Mucosa of descending colon (tissue), 3 donors: ENCODE measurements at regions not wholly inside any gene's neighbourhood (a gene's known extent, or its start where the extent isn't known, plus 50 kb on each side); places are given as distances from the start of the nearest gene placed in this dataset.
A peak's percentile ranks its signal among the peaks of the same experiment; 100 is the strongest.

Experiments
- ATAC-seq: fragments of 200-7000 bp; cut with Tn5 transposase; one replicate; pipeline ENCODE4 v1.9.1; 2020; ENCODE audit warnings: mild to moderate bottlenecking, moderate library complexity
- DNase-seq, 3 donors: peaks; one replicate each; pipeline ENCODE4 v3.0.0-alpha.2; 2020
- H3K36me3 ChIP-seq: fragments of 200-600 bp; one replicate; pipeline ENCODE4 v1.8.0; 2021; ENCODE audit warnings: low read depth, mild to moderate bottlenecking
- H3K4me1 ChIP-seq: fragments of 200-600 bp; one replicate; pipeline ENCODE4 v1.8.0; 2021; ENCODE audit warnings: low read depth, mild to moderate bottlenecking
- H3K4me3 ChIP-seq: fragments of 200-600 bp; one replicate; pipeline ENCODE4 v1.8.0; 2021; ENCODE audit warnings: mild to moderate bottlenecking
- H3K9me3 ChIP-seq: fragments of 200-600 bp; one replicate; pipeline ENCODE4 v1.8.0; 2021; ENCODE audit warnings: mild to moderate bottlenecking
- CTCF ChIP-seq: fragments of 200-600 bp; IDR thresholded peaks from one replicate; pipeline ENCODE4 v1.8.0; 2022; ENCODE audit warnings: antibody characterized with exemption, mild to moderate bottlenecking
- intact Hi-C, 2 donors: fragments of 100-400 bp; cut with DNase I in 1 of 2; cut with micrococcal nuclease in 1 of 2; formaldehyde crosslinking; loops; one replicate each; pipeline versions ENCODE4 v1.11.0 to v1.11.1; 2022; cut with DNase I, micrococcal nuclease
- donor health status: DM: no; HTN: no; CAD: no; lungs with moderate emphysema.
- donor health status: DM: no; HTN: no; CAD: no.
- donor health status: DM: no; HTN: yes; CAD: no.

- TF ChIP-seq CTCF: no peak
- ATAC-seq: no peak
These were observed 61.1 kb upstream of the SAMSN1 start for GRCh38 chr21:14607262-14607661.

GRCh38 chr21:14603202-14603601 lies 57.1 kb upstream of the SAMSN1 start:
- H3K4me3 ChIP-seq: no peak overlapping the region
- H3K36me3 ChIP-seq: no peaks in the 10 kb centered on the region
- H3K9me3 ChIP-seq: no peaks in the 10 kb centered on the region
- H3K4me1 ChIP-seq: no peaks in the 10 kb centered on the region
- ATAC-seq (no peak), DNase-seq (no peak)
- intact Hi-C loops: no loop called here
- no peak for TF ChIP-seq CTCF

More at GRCh38 chr21:14607262-14607661, 61.1 kb upstream of the SAMSN1 start:
- Histone ChIP-seq H3K36me3 (no peaks in the 10 kb centered on the region), H3K9me3 (no peaks in the 10 kb centered on the region), H3K4me3 (no peak overlapping the region), H3K4me1 (no peaks in the 10 kb centered on the region)
- no peak for DNase-seq
- intact Hi-C loops: no loop called here

- Histone ChIP-seq H3K4me1 (no peaks in the 10 kb centered on the region), H3K9me3 (no peaks in the 10 kb centered on the region), H3K4me3 (no peak overlapping the region), H3K36me3 (no peaks in the 10 kb centered on the region)
- no peak for TF ChIP-seq CTCF
- DNase-seq: peak in 1 of 3 donors; percentile 34
- intact Hi-C loops: no loop called here
- ATAC-seq: peak; percentile 67
These were observed 56.4 kb upstream of the SAMSN1 start for GRCh38 chr21:14602382-14602958.

- ATAC-seq: no peak
- Histone ChIP-seq H3K36me3 (no peaks in the 10 kb centered on the region), H3K4me1 (no peaks in the 10 kb centered on the region), H3K4me3 (no peak overlapping the region), H3K9me3 (no peaks in the 10 kb centered on the region)
- intact Hi-C loops: no loop called here
- TF ChIP-seq CTCF: no peak
- no peak for DNase-seq
These were observed 54.6 kb upstream of the SAMSN1 start for GRCh38 chr21:14600569-14601297.

GRCh38 chr21:14598065-14598464 lies 52.0 kb upstream of the SAMSN1 start:
- TF ChIP-seq CTCF: no peak
- Histone ChIP-seq H3K9me3 (no peaks in the 10 kb centered on the region), H3K4me1 (no peaks in the 10 kb centered on the region), H3K4me3 (no peak overlapping the region), H3K36me3 (no peaks in the 10 kb centered on the region)
- DNase-seq: no peak
- ATAC-seq: no peak
- intact Hi-C loops: no loop called here
